ENCODE measurements at regions not wholly inside any gene's neighbourhood (a gene's known extent, or its start where the extent isn't known, plus 50 kb on each side); places are given as distances from the start of the nearest gene placed in this dataset.

- ChIA-PET POLR2A (ENCODE audit: partially characterized antibody) (no interaction called here), CTCF (ENCODE audit: partially characterized antibody) (interaction anchor here (0.6 to 2.6 kb wide), 6 partner anchors 9 to 424 kb away, joined by 3 to 12 read pairs (median 4); no protein-coding TSS in a partner anchor)
- Histone ChIP-seq H4K8ac (ENCODE audit: extremely low read depth, insufficient read depth, low read length) (no peak overlapping the region), H3K23ac (ENCODE audit: insufficient read length) (no peak overlapping the region), H2BK15ac (ENCODE audit: low read length) (no peak overlapping the region), H2AFZ (ENCODE audit: low read length) (no peak overlapping the region), H3K79me1 (ENCODE audit: low read depth, low read length) (0 out of 2 replicates have a peak, but pooled peaks cover 2% of the 10 kb centered on the region), H4K5ac (ENCODE audit: insufficient read length, low read depth, low read length) (no peak overlapping the region), H3K4me1 (replicated peaks in 1 of 4; ENCODE audit: control insufficient read depth in 3 of 4, insufficient read depth in 4 of 4, low read length in 3 of 4) (peaks cover 0 to 5% (median 0%) of the 10 kb centered on the region in 4 experiments; a peak in 2 of 7 replicates), H3K23me2 (ENCODE audit: low read depth, low read length) (no peaks in the 10 kb centered on the region), H2BK120ac (replicated peaks; ENCODE audit: low read depth, low read length) (no peak overlapping the region), H2BK5ac (ENCODE audit: low read depth, low read length) (no peak overlapping the region), H3K9me3 (ENCODE audit: insufficient read depth in 2 of 2, low read depth in 1 of 2, low read length in 1 of 2) (no peaks in the 10 kb centered on the region; a peak in 1 of 4 replicates), H4K91ac (replicated peaks; ENCODE audit: insufficient read length, low read length) (no peak overlapping the region), H3K56ac (replicated peaks; ENCODE audit: insufficient read length, low read depth, low read length) (no peak overlapping the region), H3K14ac (ENCODE audit: insufficient read length) (no peak overlapping the region), H3K9ac (replicated peaks in 1 of 4; ENCODE audit: extremely low read depth in 1 of 4, low read depth in 3 of 4, low read length in 3 of 4) (no peak overlapping the region), H3K27ac (ENCODE audit: low read depth, low read length) (no peak overlapping the region), H2BK12ac (ENCODE audit: low read depth, low read length) (no peak overlapping the region), H4K20me1 (replicated peaks in 1 of 2; ENCODE audit: control insufficient read depth in 1 of 2, insufficient read depth in 2 of 2, low read length in 2 of 2) (no peaks in the 10 kb centered on the region), H3K79me2 (ENCODE audit: control insufficient read depth in 1 of 2, insufficient read depth in 2 of 2, low read length in 2 of 2) (no peaks in the 10 kb centered on the region), H3K18ac (ENCODE audit: extremely low read depth, low read length) (no peak overlapping the region), H2BK20ac (ENCODE audit: low read length) (no peak overlapping the region), H3K4me2 (ENCODE audit: insufficient read depth in 1 of 2, low read depth in 2 of 2, low read length in 2 of 2) (no peak overlapping the region), H3K4me3 (ENCODE audit: extremely low read depth in 1 of 4, insufficient read depth in 2 of 4, low read depth in 3 of 4, low read length in 4 of 4) (no peak overlapping the region), H3K36me3 (ENCODE audit: control insufficient read depth in 2 of 4, insufficient read depth in 4 of 4, low read length in 3 of 4) (no peaks in the 10 kb centered on the region), H3K4ac (replicated peaks; ENCODE audit: insufficient read length, low read depth, low read length) (no peak overlapping the region), H3K27me3 (replicated peaks in 1 of 4; ENCODE audit: control insufficient read depth in 3 of 4, extremely low read depth in 1 of 4, insufficient read depth in 3 of 4, low read length in 3 of 4) (no peaks in the 10 kb centered on the region), H2AK5ac (ENCODE audit: low read depth, low read length) (no peak overlapping the region)
- FAIRE-seq = no peak
- DNase-seq (ENCODE audit: low read depth in 1 of 2, low spot score in 2 of 2) = no peak
- 95% methylated on average over 7 of the region's 7 CpGs; no CpG with 5 or more reads in 1 of the 2 experiments for WGBS, 2 experiments (ENCODE audit: extremely low coverage in 1 of 2, insufficient coverage in 1 of 2, insufficient read length in 1 of 2, insufficient replicate concordance in 2 of 2, low coverage in 1 of 2, low lambda C conversion rate in 2 of 2, missing lambda C conversion rate in 1 of 2)
- TF ChIP-seq KDM1A (IDR thresholded peaks at IDR 0.05; ENCODE audit: borderline replicate concordance, low read length) = no peak
- no peak for TF ChIP-seq GTF2F1 (IDR thresholded peaks at IDR 0.05; ENCODE audit: borderline replicate concordance, low read depth, low read length)
- TF ChIP-seq POLR2A (IDR thresholded peaks at IDR 0.05; ENCODE audit: control extremely low read depth in 1 of 2, low read depth in 2 of 2, low read length in 2 of 2) = no peak
- TF ChIP-seq ATF3 (IDR thresholded peaks at IDR 0.05; ENCODE audit: insufficient read depth, low read depth, low read length) = no peak
- TF ChIP-seq, protein P1, sequence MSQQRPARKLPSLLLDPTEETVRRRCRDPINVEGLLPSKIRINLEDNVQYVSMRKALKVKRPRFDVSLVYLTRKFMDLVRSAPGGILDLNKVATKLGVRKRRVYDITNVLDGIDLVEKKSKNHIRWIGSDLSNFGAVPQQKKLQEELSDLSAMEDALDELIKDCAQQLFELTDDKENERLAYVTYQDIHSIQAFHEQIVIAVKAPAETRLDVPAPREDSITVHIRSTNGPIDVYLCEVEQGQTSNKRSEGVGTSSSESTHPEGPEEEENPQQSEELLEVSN (IDR thresholded peaks at IDR 0.05) = no peak
- TF ChIP-seq RFX5 (IDR thresholded peaks at IDR 0.05; ENCODE audit: borderline replicate concordance, low read depth, low read length) = no peak
- TF ChIP-seq HDAC2 (IDR thresholded peaks at IDR 0.05; ENCODE audit: borderline replicate concordance in 1 of 2, low read depth in 2 of 2, low read length in 2 of 2) = no peak
Observed at GRCh38 chr15:29637555-29637954, 184.7 kb downstream of the TJP1 start.

Measured in H1 (cell line).